ENCODE measurements at regions not wholly inside any gene's neighbourhood (a gene's known extent, or its start where the extent isn't known, plus 50 kb on each side); places are given as distances from the start of the nearest gene placed in this dataset.
"Not testable (repeated sequence)": the region's sequence is repeated elsewhere in the genome, so short reads cannot be mapped to it uniquely, and the experiment has no call there.

- intact Hi-C loops (cut with micrococcal nuclease), result no loop called here
Measured at GRCh38 chr17:70320673-70321345, 151.5 kb downstream of the KCNJ2 start.

- intact Hi-C loops (cut with micrococcal nuclease), result no loop called here
Measured at GRCh38 chr17:70321352-70321751, 152.0 kb downstream of the KCNJ2 start.

GRCh38 chr17:70323269-70323668 lies 153.9 kb downstream of the KCNJ2 start:
- intact Hi-C loops (cut with micrococcal nuclease), result no loop called here

- intact Hi-C loops (cut with micrococcal nuclease), result no loop called here
Measured at GRCh38 chr17:70324031-70324430, 154.7 kb downstream of the KCNJ2 start.

- intact Hi-C loops (cut with micrococcal nuclease), result no loop called here
Measured at GRCh38 chr17:70327279-70327678, 157.9 kb downstream of the KCNJ2 start.

- intact Hi-C loops (cut with micrococcal nuclease), result no loop called here
Measured at GRCh38 chr17:70327723-70328122, 158.4 kb downstream of the KCNJ2 start.

- intact Hi-C loops (cut with micrococcal nuclease), result no loop called here
Measured at GRCh38 chr17:70329721-70330120, 160.4 kb downstream of the KCNJ2 start.

- intact Hi-C loops (cut with micrococcal nuclease), result not testable (repeated sequence)
Measured at GRCh38 chr17:70331066-70331465, 161.7 kb downstream of the KCNJ2 start.

GRCh38 chr17:70332356-70333210 lies 163.3 kb downstream of the KCNJ2 start:
- intact Hi-C loops (cut with micrococcal nuclease), result no loop called here

- intact Hi-C loops (cut with micrococcal nuclease), result no loop called here
Measured at GRCh38 chr17:70336411-70336810, 167.1 kb downstream of the KCNJ2 start.

- intact Hi-C loops (cut with micrococcal nuclease), result no loop called here
Measured at GRCh38 chr17:70338946-70339354, 169.6 kb downstream of the KCNJ2 start.

- intact Hi-C loops (cut with micrococcal nuclease), result no loop called here
Measured at GRCh38 chr17:70343114-70343513, 173.8 kb downstream of the KCNJ2 start.

GRCh38 chr17:70344386-70345060 lies 175.2 kb downstream of the KCNJ2 start:
- intact Hi-C loops (cut with micrococcal nuclease), result no loop called here

GRCh38 chr17:70345061-70345460 lies 175.7 kb downstream of the KCNJ2 start:
- intact Hi-C loops (cut with micrococcal nuclease), result no loop called here

GRCh38 chr17:70352834-70353233 lies 183.5 kb downstream of the KCNJ2 start:
- intact Hi-C loops (cut with micrococcal nuclease), result no loop called here

GRCh38 chr17:70353408-70354092 lies 184.2 kb downstream of the KCNJ2 start:
- intact Hi-C loops (cut with micrococcal nuclease), result no loop called here

- intact Hi-C loops (cut with micrococcal nuclease), result no loop called here
Measured at GRCh38 chr17:70355185-70355584, 185.9 kb downstream of the KCNJ2 start.

GRCh38 chr17:70357190-70357589 lies 187.9 kb downstream of the KCNJ2 start:
- intact Hi-C loops (cut with micrococcal nuclease), result no loop called here

- intact Hi-C loops (cut with micrococcal nuclease), result no loop called here
Measured at GRCh38 chr17:70365091-70365583, 195.8 kb downstream of the KCNJ2 start.

- intact Hi-C loops (cut with micrococcal nuclease), result no loop called here
Measured at GRCh38 chr17:70366386-70366785, 197.1 kb downstream of the KCNJ2 start.

- intact Hi-C loops (cut with micrococcal nuclease), result no loop called here
Measured at GRCh38 chr17:70368011-70368410, 198.7 kb downstream of the KCNJ2 start.
